ENCODE measurements at regions not wholly inside any gene's neighbourhood (a gene's known extent, or its start where the extent isn't known, plus 50 kb on each side); places are given as distances from the start of the nearest gene placed in this dataset.

GRCh38 chr5:82601861-82602260, 323.7 kb upstream of the RPS23 start:
- TF ChIP-seq CAMTA2 (CRISPR knock-in tag; IDR thresholded peaks at IDR 0.05; ENCODE audit: borderline replicate concordance) = no peak
- no peak for TF ChIP-seq PRDM10 (CRISPR knock-in tag; IDR thresholded peaks at IDR 0.05; ENCODE audit: low read depth)
- no peak for TF ChIP-seq ZNF512 (CRISPR knock-in tag; IDR thresholded peaks at IDR 0.05)
- no peak for TF ChIP-seq MAX (IDR thresholded peaks at IDR 0.05)
- TF ChIP-seq ZNF280B (CRISPR knock-in tag; IDR thresholded peaks at IDR 0.05; ENCODE audit: borderline replicate concordance) = no peak
- no peak for TF ChIP-seq SNAPC5 (CRISPR knock-in tag; IDR thresholded peaks at IDR 0.05; ENCODE audit: borderline replicate concordance)

Measured in HepG2 (cell line).